SK-N-MC (cell line): ENCODE measurements at regions not wholly inside any gene's neighbourhood (a gene's known extent, or its start where the extent isn't known, plus 50 kb on each side); places are given as distances from the start of the nearest gene placed in this dataset.

Experiments
- EZH2 ChIP-seq: fragments of 200-600 bp; sonication (generic); IDR thresholded peaks from one replicate; pipeline ENCODE4 v1.6.1; 2017; ENCODE audit warnings: antibody characterized with exemption
- POLR2AphosphoS5 ChIP-seq: IDR thresholded peaks from 2 replicates; pipeline ENCODE4 v1.6.1; 2012; ENCODE audit warnings: mild to moderate bottlenecking, low read depth, low read length, borderline replicate concordance

DNA sequence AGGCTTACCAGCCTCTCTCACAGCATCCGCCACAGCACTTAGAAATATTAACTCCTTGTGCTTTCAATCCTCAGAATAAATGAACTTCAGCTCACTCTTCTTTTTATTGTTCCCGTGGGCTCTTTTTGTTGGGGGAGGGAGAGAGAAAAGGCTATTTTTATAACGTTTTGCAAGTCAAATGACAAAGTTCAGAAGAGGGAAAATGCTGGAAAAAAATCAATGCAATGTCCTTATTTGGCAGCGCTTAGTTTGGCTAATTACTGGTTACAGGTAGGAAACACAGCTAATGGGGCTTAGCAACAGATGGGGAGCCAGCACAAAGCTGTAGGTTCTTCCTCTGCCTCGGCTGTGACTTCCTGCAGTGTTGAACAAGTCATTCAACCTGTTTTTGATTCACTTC is 1067.0 kb upstream of the MAP3K7 start:
- no peak for TF ChIP-seq POLR2AphosphoS5
- no peak for TF ChIP-seq EZH2
